Activated CD8-positive, alpha-beta T cell treated with anti-CD3 and anti-CD28 coated beads, Interleukin-2, amount 10 ng/mL, durations not matched to agents 7 days and 5 days (primary cell): ENCODE measurements at regions not wholly inside any gene's neighbourhood (a gene's known extent, or its start where the extent isn't known, plus 50 kb on each side); places are given as distances from the start of the nearest gene placed in this dataset.

Source experiments
- ATAC-seq: fragments of 150-1000 bp; cut with Tn5 transposase; one replicate; pipeline ENCODE4 v1.10.0; 2021; ENCODE audit warnings: moderate library complexity
- CTCF ChIA-PET: fragments of 350-600 bp; sonication (Branson Sonifier 250); formaldehyde crosslinking; loops from one replicate; lab custom pipeline; 2021; ENCODE audit warnings: antibody characterized with exemption; lab: Charles Lee
- POLR2A ChIA-PET: fragments of 350-600 bp; sonication (Branson Sonifier 250); formaldehyde crosslinking; loops from one replicate; lab custom pipeline; 2021; ENCODE audit warnings: antibody characterized with exemption; lab: Charles Lee
- DNase-seq: peaks from one replicate; pipeline ENCODE4 v3.0.0-alpha.2; 2020
- H3K27ac Mint-ChIP-seq: one replicate; pipeline ENCODE4 v1.8.0; 2021; ENCODE audit warnings: mild to moderate bottlenecking, mixed read lengths
- H3K27me3 Mint-ChIP-seq: one replicate; pipeline ENCODE4 v1.8.0; 2021; ENCODE audit warnings: low read depth, mixed read lengths
- H3K36me3 Mint-ChIP-seq: one replicate; pipeline ENCODE4 v1.8.0; 2021; ENCODE audit warnings: low read depth, mixed read lengths
- H3K4me1 Mint-ChIP-seq: one replicate; pipeline ENCODE4 v1.8.0; 2021; ENCODE audit warnings: low read depth, mixed read lengths
- H3K4me3 Mint-ChIP-seq: one replicate; pipeline ENCODE4 v1.8.0; 2021; ENCODE audit warnings: mild to moderate bottlenecking, mixed read lengths
- H3K9me3 Mint-ChIP-seq: one replicate; pipeline ENCODE4 v1.8.0; 2022; ENCODE audit warnings: mixed read lengths; ENCODE audit not compliant: insufficient read depth

GRCh38 chr10:36677431-36677768 is 448.0 kb upstream of the ANKRD30A start:
- ChIA-PET CTCF (no interaction called here), POLR2A (no interaction called here)
- Mint-ChIP-seq H3K4me3 (no peak overlapping the region), H3K27ac (no peak overlapping the region), H3K4me1 (no peaks in the 10 kb centered on the region), H3K36me3 (no peaks in the 10 kb centered on the region), H3K27me3 (no peaks in the 10 kb centered on the region), H3K9me3 (peaks cover 10% of the 10 kb centered on the region)
- ATAC-seq: no peak
- DNase-seq: no peak

DNA sequence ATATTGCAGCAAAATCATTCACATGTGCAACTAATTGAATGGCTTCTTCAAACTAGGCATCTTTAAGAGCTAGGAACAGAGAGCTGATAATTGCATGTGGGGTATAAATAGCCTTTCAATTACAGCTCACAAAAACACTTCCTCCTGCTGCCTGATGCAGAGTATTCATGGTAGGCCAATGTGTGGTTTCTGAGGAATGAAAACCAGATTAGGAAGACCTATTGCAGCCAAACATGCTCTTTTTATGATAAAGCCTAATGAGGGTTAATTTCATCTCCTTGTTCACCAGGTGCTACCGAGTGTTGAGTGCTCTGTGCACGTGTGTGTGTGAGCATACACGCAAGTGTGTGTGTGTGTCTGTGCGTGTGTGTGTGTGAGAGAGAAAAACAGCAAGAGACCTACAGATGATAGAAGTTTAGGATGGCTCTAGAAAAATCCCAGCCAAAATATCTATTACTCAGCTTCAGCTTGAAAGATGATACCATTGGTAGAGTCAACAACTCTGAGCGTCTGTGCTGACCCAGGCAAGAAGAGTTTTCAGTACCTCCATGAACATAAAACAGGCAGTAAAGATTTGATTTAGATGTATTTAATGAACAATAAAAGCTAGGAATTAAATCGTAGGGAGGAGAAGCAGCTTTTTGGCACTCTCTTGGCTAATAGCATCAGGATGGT is 448.5 kb upstream of the ANKRD30A start:
- ATAC-seq (no peak), DNase-seq (no peak)
- no peaks in the 10 kb centered on the region for H3K4me1 Mint-ChIP-seq
- no peaks in the 10 kb centered on the region for H3K36me3 Mint-ChIP-seq
- H3K4me3 Mint-ChIP-seq: no peak overlapping the region
- ChIA-PET POLR2A (no interaction called here), CTCF (no interaction called here)
- no peaks in the 10 kb centered on the region for H3K27me3 Mint-ChIP-seq
- peaks cover 10% of the 10 kb centered on the region for H3K9me3 Mint-ChIP-seq
- H3K27ac Mint-ChIP-seq: no peak overlapping the region

- ATAC-seq (no peak), DNase-seq (no peak)
- CTCF ChIA-PET: no interaction called here
- H3K4me1 Mint-ChIP-seq: no peaks in the 10 kb centered on the region
- peaks cover 10% of the 10 kb centered on the region for H3K9me3 Mint-ChIP-seq
- H3K27ac Mint-ChIP-seq: no peak overlapping the region
- H3K27me3 Mint-ChIP-seq: no peaks in the 10 kb centered on the region
- H3K4me3 Mint-ChIP-seq: no peak overlapping the region
- POLR2A ChIA-PET: no interaction called here
- no peaks in the 10 kb centered on the region for H3K36me3 Mint-ChIP-seq
These were observed 449.1 kb upstream of the ANKRD30A start for GRCh38 chr10:36676321-36676720.

- DNase-seq (no peak), ATAC-seq (no peak)
- Mint-ChIP-seq H3K27me3 (no peaks in the 10 kb centered on the region), H3K36me3 (no peaks in the 10 kb centered on the region), H3K9me3 (peaks cover 10% of the 10 kb centered on the region), H3K4me1 (no peaks in the 10 kb centered on the region), H3K4me3 (no peak overlapping the region), H3K27ac (no peak overlapping the region)
- ChIA-PET POLR2A (no interaction called here), CTCF (no interaction called here)
These were observed 449.9 kb upstream of the ANKRD30A start for GRCh38 chr10:36675458-36675880.

GRCh38 chr10:36671607-36672006 is 453.8 kb upstream of the ANKRD30A start:
- H3K4me3 Mint-ChIP-seq: no peak overlapping the region
- ChIA-PET POLR2A (no interaction called here), CTCF (no interaction called here)
- no peak overlapping the region for H3K27ac Mint-ChIP-seq
- no peak for ATAC-seq
- no peaks in the 10 kb centered on the region for H3K9me3 Mint-ChIP-seq
- DNase-seq: no peak
- H3K27me3 Mint-ChIP-seq: no peaks in the 10 kb centered on the region
- H3K36me3 Mint-ChIP-seq: no peaks in the 10 kb centered on the region
- H3K4me1 Mint-ChIP-seq: no peaks in the 10 kb centered on the region

- no peaks in the 10 kb centered on the region for H3K9me3 Mint-ChIP-seq
- H3K27ac Mint-ChIP-seq: no peak overlapping the region
- ChIA-PET CTCF (no interaction called here), POLR2A (no interaction called here)
- no peak overlapping the region for H3K4me3 Mint-ChIP-seq
- ATAC-seq (no peak), DNase-seq (no peak)
- no peaks in the 10 kb centered on the region for H3K27me3 Mint-ChIP-seq
- H3K4me1 Mint-ChIP-seq: no peaks in the 10 kb centered on the region
- no peaks in the 10 kb centered on the region for H3K36me3 Mint-ChIP-seq
These were observed 454.6 kb upstream of the ANKRD30A start for GRCh38 chr10:36670621-36671402.

DNA sequence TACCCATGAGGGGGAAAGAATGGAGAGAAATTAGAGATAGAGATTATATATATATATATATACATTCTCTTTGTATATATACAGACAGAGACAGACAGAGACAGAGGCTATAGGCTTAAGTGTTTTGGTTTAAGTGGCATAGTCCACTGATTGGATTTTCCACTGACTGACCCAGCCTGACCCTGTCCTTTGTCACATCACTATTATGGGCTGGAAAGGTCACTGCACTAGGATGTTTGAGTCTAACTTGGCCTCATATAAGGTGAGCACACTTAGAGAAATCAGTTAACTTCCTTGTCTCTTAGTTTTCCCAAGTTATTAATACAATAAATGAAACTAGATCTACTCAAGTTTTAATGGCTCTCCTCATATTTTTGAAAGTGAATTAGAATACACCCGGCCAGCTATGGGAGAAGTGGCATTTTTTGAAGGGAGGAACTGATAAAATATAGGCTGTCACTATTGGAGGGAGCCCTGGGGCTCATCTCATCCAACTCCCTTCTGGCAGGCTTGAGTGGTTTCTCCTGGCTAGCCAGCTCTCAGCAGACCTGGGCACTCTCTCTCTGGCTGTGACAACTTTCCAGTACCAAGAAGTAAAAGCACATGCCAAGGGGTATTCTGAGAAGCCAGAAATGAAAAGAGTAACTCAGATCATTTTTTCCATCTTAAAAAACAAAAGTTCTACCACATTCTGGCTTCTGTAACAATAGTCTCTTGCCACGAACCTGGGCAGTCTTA is 455.6 kb upstream of the ANKRD30A start:
- POLR2A ChIA-PET: no interaction called here
- Mint-ChIP-seq H3K4me1 (no peaks in the 10 kb centered on the region), H3K9me3 (no peaks in the 10 kb centered on the region), H3K36me3 (no peaks in the 10 kb centered on the region), H3K27ac (no peak overlapping the region), H3K4me3 (no peak overlapping the region), H3K27me3 (no peaks in the 10 kb centered on the region)
- DNase-seq: no peak
- CTCF ChIA-PET: no interaction called here
- ATAC-seq: no peak

- no peak overlapping the region for H3K27ac Mint-ChIP-seq
- H3K4me1 Mint-ChIP-seq: no peaks in the 10 kb centered on the region
- CTCF ChIA-PET: no interaction called here
- no peaks in the 10 kb centered on the region for H3K36me3 Mint-ChIP-seq
- no peaks in the 10 kb centered on the region for H3K27me3 Mint-ChIP-seq
- no peak for ATAC-seq
- H3K4me3 Mint-ChIP-seq: no peak overlapping the region
- DNase-seq: no peak
- POLR2A ChIA-PET: no interaction called here
- H3K9me3 Mint-ChIP-seq: no peaks in the 10 kb centered on the region
These were observed 458.9 kb upstream of the ANKRD30A start for GRCh38 chr10:36666451-36666850.

DNA sequence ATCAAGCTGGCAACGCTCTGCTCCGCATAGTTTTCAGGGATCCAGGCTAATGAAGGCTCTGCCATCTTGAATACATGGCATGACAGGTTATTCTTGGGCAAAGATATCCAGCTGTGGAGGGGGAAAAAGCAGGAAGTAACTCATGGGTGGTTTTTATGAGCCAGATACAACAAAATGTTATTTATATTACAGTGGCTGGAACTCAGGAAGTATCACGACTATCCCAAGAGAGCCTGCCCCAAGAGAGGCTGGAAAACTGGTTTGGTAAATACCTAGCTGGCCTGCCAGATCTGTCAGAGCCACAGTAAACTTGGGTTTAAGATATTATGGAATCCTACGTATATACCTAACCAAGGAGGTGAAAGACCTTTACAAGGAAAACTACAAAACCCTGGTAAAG is 462.8 kb upstream of the ANKRD30A start:
- Mint-ChIP-seq H3K4me3 (no peak overlapping the region), H3K4me1 (no peaks in the 10 kb centered on the region), H3K27me3 (no peaks in the 10 kb centered on the region), H3K27ac (no peak overlapping the region), H3K9me3 (peaks cover 9% of the 10 kb centered on the region), H3K36me3 (no peaks in the 10 kb centered on the region)
- ChIA-PET POLR2A (no interaction called here), CTCF (no interaction called here)
- ATAC-seq (no peak), DNase-seq (no peak)

DNA sequence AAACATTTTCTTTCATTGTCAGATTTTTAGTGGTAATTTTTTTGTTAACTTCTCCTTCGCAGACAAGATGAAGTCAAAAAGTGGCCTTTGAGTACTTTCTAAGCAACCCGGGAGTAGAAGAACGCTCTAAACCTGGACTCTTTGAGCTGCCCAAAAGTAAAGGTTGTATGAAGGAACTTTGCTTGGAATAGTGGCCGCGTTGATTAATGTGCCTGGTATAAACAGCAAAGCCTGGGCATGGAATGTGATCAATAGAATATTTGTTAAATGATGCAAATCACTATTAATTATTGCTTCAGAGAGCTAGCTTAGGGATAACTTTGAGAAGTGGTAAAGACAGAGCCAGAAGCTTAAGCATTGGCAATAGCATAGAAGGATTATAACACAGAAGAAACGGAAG is 475.1 kb upstream of the ANKRD30A start:
- Mint-ChIP-seq H3K27ac (no peak overlapping the region), H3K36me3 (no peaks in the 10 kb centered on the region), H3K4me1 (no peaks in the 10 kb centered on the region), H3K27me3 (no peaks in the 10 kb centered on the region), H3K9me3 (peaks cover 5% of the 10 kb centered on the region), H3K4me3 (no peak overlapping the region)
- CTCF ChIA-PET: no interaction called here
- ATAC-seq (no peak), DNase-seq (no peak)
- POLR2A ChIA-PET: no interaction called here

DNA sequence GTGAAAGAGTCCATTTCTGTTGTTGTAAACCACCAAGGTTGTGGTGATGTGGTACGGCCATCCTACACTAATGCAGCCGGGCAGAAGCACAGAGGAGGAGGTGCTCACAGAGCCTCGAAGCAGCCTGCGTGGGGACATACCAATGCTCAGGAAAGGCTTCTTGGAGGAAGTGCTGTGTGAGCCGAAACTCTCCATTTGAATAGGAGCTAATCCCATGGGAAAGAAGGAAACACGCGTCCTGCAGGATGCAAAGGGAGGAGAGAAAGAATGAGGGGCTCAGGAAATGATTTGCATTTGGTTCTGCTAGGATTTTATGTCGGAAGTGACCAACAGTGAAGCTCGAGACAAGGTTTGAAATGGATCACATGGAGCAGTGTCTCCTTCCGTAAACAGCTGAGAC is 477.9 kb upstream of the ANKRD30A start:
- ChIA-PET CTCF (no interaction called here), POLR2A (no interaction called here)
- H3K4me1 Mint-ChIP-seq: no peaks in the 10 kb centered on the region

GRCh38 chr10:36640626-36641025 is 484.8 kb upstream of the ANKRD30A start:
- ATAC-seq (no peak), DNase-seq (no peak)
- H3K4me3 Mint-ChIP-seq: no peak overlapping the region
- no peaks in the 10 kb centered on the region for H3K4me1 Mint-ChIP-seq
- CTCF ChIA-PET: no interaction called here
- POLR2A ChIA-PET: no interaction called here
- no peak overlapping the region for H3K27ac Mint-ChIP-seq
- H3K27me3 Mint-ChIP-seq: no peaks in the 10 kb centered on the region
- peaks cover 10% of the 10 kb centered on the region for H3K9me3 Mint-ChIP-seq
- no peaks in the 10 kb centered on the region for H3K36me3 Mint-ChIP-seq

More for the DNA sequence above, 477.9 kb upstream of the ANKRD30A start:
- no peak for ATAC-seq
- Mint-ChIP-seq H3K9me3 (peaks cover 10% of the 10 kb centered on the region), H3K4me3 (no peak overlapping the region), H3K27ac (no peak overlapping the region), H3K27me3 (no peaks in the 10 kb centered on the region), H3K36me3 (no peaks in the 10 kb centered on the region)
- DNase-seq: no peak
